ENCODE measurements at regions not wholly inside any gene's neighbourhood (a gene's known extent, or its start where the extent isn't known, plus 50 kb on each side); places are given as distances from the start of the nearest gene placed in this dataset.

GRCh38 chr5:65072850-65073249, 304.1 kb downstream of the CWC27 start:
- Histone ChIP-seq H3K4me2 (replicated peaks; ENCODE audit: low read depth, low read length, poor library complexity, severe bottlenecking) (no peak overlapping the region), H3K27me3 (replicated peaks in 1 of 4; ENCODE audit: control extremely low read depth in 1 of 4, control insufficient read depth in 3 of 4, insufficient read depth in 4 of 4, low read length in 3 of 4) (no peaks in the 10 kb centered on the region), H3K36me3 (replicated peaks in 1 of 2; ENCODE audit: control extremely low read depth in 1 of 2, control insufficient read depth in 1 of 2, extremely low read depth in 1 of 2, insufficient read depth in 2 of 2, low read length in 1 of 2) (no peaks in the 10 kb centered on the region), H4K20me1 (ENCODE audit: control insufficient read depth, insufficient read depth, low read length, poor library complexity, severe bottlenecking) (no peaks in the 10 kb centered on the region), H2AFZ (ENCODE audit: insufficient read depth, low read depth, low read length, poor library complexity, severe bottlenecking) (peak overlapping the region; percentile 21), H3K4me1 (ENCODE audit: control insufficient read depth in 2 of 2, insufficient read depth in 2 of 2, low read length in 2 of 2) (peaks cover 21 to 22% of the 10 kb centered on the region in 2 donors), H3K79me2 (ENCODE audit: control insufficient read depth, insufficient read depth, low read length) (no peaks in the 10 kb centered on the region), H3K9me3 (ENCODE audit: control extremely low read depth in 1 of 3, control insufficient read depth in 2 of 3, insufficient read depth in 1 of 3, low read length in 2 of 3) (no peaks in the 10 kb centered on the region), H3K9ac (ENCODE audit: low read length) (no peak overlapping the region), H3K4me3 (ENCODE audit: control extremely low read depth in 1 of 5, extremely low read depth in 1 of 5, insufficient read depth in 1 of 5, low read depth in 2 of 5, low read length in 4 of 5) (no peak overlapping the region), H3K27ac (ENCODE audit: low read length in 2 of 2) (no peak overlapping the region)
- intact Hi-C loops (cut with micrococcal nuclease) = loop anchor here (10.0 kb wide), 1 partner anchor 98 kb away; no protein-coding TSS in a partner anchor
- no peak for TF ChIP-seq CTCF (IDR thresholded peaks at IDR 0.05)
- DNase-seq = peak; percentile 26
- POLR2A ChIA-PET = no interaction called here
- no peaks in the 10 kb centered on the region for H3K27me3 Mint-ChIP-seq
- CTCF ChIA-PET = interaction anchor here (0.6 to 4.0 kb wide), 3 partner anchors 19 to 411 kb away, joined by 3 to 22 read pairs (median 3); no protein-coding TSS in a partner anchor
- no peak overlapping the region for H3K27ac Mint-ChIP-seq
- peaks cover 24% of the 10 kb centered on the region for H3K4me1 Mint-ChIP-seq
- 33% methylated on average over 3 of the region's 8 CpGs for WGBS (ENCODE audit: insufficient coverage)
- no peaks in the 10 kb centered on the region for H3K9me3 Mint-ChIP-seq (ENCODE audit: insufficient read depth)
- H3K4me3 Mint-ChIP-seq = no peak overlapping the region
- ATAC-seq (ENCODE audit: low read depth) = no peak

- POLR2A ChIA-PET = no interaction called here
- no peak overlapping the region for H3K4me2 ChIP-seq (replicated peaks; ENCODE audit: low read depth, low read length, poor library complexity, severe bottlenecking)
- Mint-ChIP-seq H3K9me3 (ENCODE audit: insufficient read depth) (no peaks in the 10 kb centered on the region), H3K27ac (no peak overlapping the region), H3K4me3 (no peak overlapping the region), H3K4me1 (peaks cover 23% of the 10 kb centered on the region), H3K27me3 (no peaks in the 10 kb centered on the region)
- CTCF ChIA-PET = interaction anchor here (0.6 to 4.0 kb wide), 4 partner anchors 13 to 410 kb away, joined by 3 to 22 read pairs (median 4); no protein-coding TSS in a partner anchor
- no peaks in the 10 kb centered on the region for H4K20me1 ChIP-seq (ENCODE audit: control insufficient read depth, insufficient read depth, low read length, poor library complexity, severe bottlenecking)
- peaks cover 20 to 22% of the 10 kb centered on the region in 2 donors for H3K4me1 ChIP-seq (ENCODE audit: control insufficient read depth in 2 of 2, insufficient read depth in 2 of 2, low read length in 2 of 2)
- no peak overlapping the region for H3K9ac ChIP-seq (ENCODE audit: low read length)
- H3K9me3 ChIP-seq (ENCODE audit: control extremely low read depth in 1 of 3, control insufficient read depth in 2 of 3, insufficient read depth in 1 of 3, low read length in 2 of 3) = no peaks in the 10 kb centered on the region
- WGBS (ENCODE audit: insufficient coverage) = 75% methylated on average over 3 of the region's 8 CpGs
- no peaks in the 10 kb centered on the region for H3K27me3 ChIP-seq (replicated peaks in 1 of 4; ENCODE audit: control extremely low read depth in 1 of 4, control insufficient read depth in 3 of 4, insufficient read depth in 4 of 4, low read length in 3 of 4)
- H3K4me3 ChIP-seq (ENCODE audit: control extremely low read depth in 1 of 5, extremely low read depth in 1 of 5, insufficient read depth in 1 of 5, low read depth in 2 of 5, low read length in 4 of 5) = no peak overlapping the region
- DNase-seq (no peak), ATAC-seq (ENCODE audit: low read depth) (no peak)
- peak overlapping the region; percentile 21 for H2AFZ ChIP-seq (ENCODE audit: insufficient read depth, low read depth, low read length, poor library complexity, severe bottlenecking)
- intact Hi-C loops (cut with micrococcal nuclease) = loop anchor here (10.0 kb wide), 1 partner anchor 98 kb away; no protein-coding TSS in a partner anchor
- no peaks in the 10 kb centered on the region for H3K36me3 ChIP-seq (replicated peaks in 1 of 2; ENCODE audit: control extremely low read depth in 1 of 2, control insufficient read depth in 1 of 2, extremely low read depth in 1 of 2, insufficient read depth in 2 of 2, low read length in 1 of 2)
- TF ChIP-seq EZH2 (IDR thresholded peaks at IDR 0.05; ENCODE audit: borderline replicate concordance, insufficient read depth, low read depth, low read length, poor library complexity, severe bottlenecking) (no peak), CTCF (IDR thresholded peaks at IDR 0.05) (no peak)
- H3K79me2 ChIP-seq (ENCODE audit: control insufficient read depth, insufficient read depth, low read length) = no peaks in the 10 kb centered on the region
- H3K27ac ChIP-seq (ENCODE audit: low read length in 2 of 2) = no peak overlapping the region
These were observed 304.5 kb downstream of the CWC27 start for GRCh38 chr5:65073250-65073661.
